GM12878 (cell line): ENCODE measurements at regions not wholly inside any gene's neighbourhood (a gene's known extent, or its start where the extent isn't known, plus 50 kb on each side); places are given as distances from the start of the nearest gene placed in this dataset.

ENCODE experiments used
- BHLHE40 ChIP-seq, 2 experiments: fragments of 450-650 bp in 1 of 2; IDR thresholded peaks; 2 replicates each; pipeline ENCODE4 v1.6.1; 2011 to 2017; ENCODE audit warnings: low read depth in 2 of 2, borderline replicate concordance in 1 of 2, improper control_type of control experiment in 1 of 2, low read length in 1 of 2, mild to moderate bottlenecking in 1 of 2
- CHD4 ChIP-seq: fragments of 200-600 bp; sonication (generic); IDR thresholded peaks from 2 replicates; pipeline ENCODE4 v1.6.1; 2016; ENCODE audit warnings: mild to moderate bottlenecking
- HDAC2 ChIP-seq: fragments of 200-600 bp; sonication (generic); IDR thresholded peaks from 2 replicates; pipeline ENCODE4 v1.6.1; 2017
- LARP7 ChIP-seq: fragments of 450-650 bp; IDR thresholded peaks from 2 replicates; pipeline ENCODE4 v1.6.1; 2017; ENCODE audit warnings: mild to moderate bottlenecking
- NR2C1 ChIP-seq: fragments of 450-650 bp; IDR thresholded peaks from 2 replicates; pipeline ENCODE4 v1.6.1; 2017; ENCODE audit warnings: antibody characterized with exemption, mild to moderate bottlenecking, moderate library complexity
- POLR2AphosphoS5 ChIP-seq: IDR thresholded peaks from 2 replicates; pipeline ENCODE4 v1.6.1; 2011; ENCODE audit warnings: mild to moderate bottlenecking, low read length, inconsistent platforms
- REST ChIP-seq: IDR thresholded peaks from 2 replicates; pipeline ENCODE4 v1.6.1; 2012; ENCODE audit warnings: mild to moderate bottlenecking, low read depth, low read length
- SRF ChIP-seq, 2 experiments: IDR thresholded peaks; 2 replicates each; pipeline ENCODE4 v1.6.1; 2011; ENCODE audit warnings: low read depth in 2 of 2, low read length in 2 of 2, mild to moderate bottlenecking in 1 of 2, moderate library complexity in 1 of 2
- STAT3 ChIP-seq: IDR thresholded peaks from 2 replicates; pipeline ENCODE4 v1.6.1; 2011; ENCODE audit warnings: low read depth, low read length, improper control_type of control experiment
- USF1 ChIP-seq: IDR thresholded peaks from 2 replicates; pipeline ENCODE4 v1.6.1; 2011; ENCODE audit warnings: borderline replicate concordance, low read depth, mild to moderate bottlenecking, moderate library complexity, mixed read lengths, low read length; ENCODE audit not compliant: insufficient read depth; ENCODE audit errors: extremely low read length
- ZNF274 ChIP-seq: IDR thresholded peaks from one replicate; pipeline ENCODE4 v1.8.0; 2011; ENCODE audit not compliant: insufficient read length, insufficient read depth
- TF ChIP-seq, protein P1 (sequence below): IDR thresholded peaks from 2 replicates; pipeline ENCODE4 v1.6.1; 2011; ENCODE audit warnings: low read depth, mild to moderate bottlenecking, low read length, moderate library complexity, borderline replicate concordance; ENCODE audit errors: extremely low read depth
- TF ChIP-seq, protein P2 (sequence below), 3 experiments: IDR thresholded peaks in 2 of 3; conservative IDR thresholded peaks in 1 of 3; 2 replicates each; pipeline ENCODE4 v1.5.1; 2011; ENCODE audit warnings: low read depth in 3 of 3, low read length in 3 of 3, mild to moderate bottlenecking in 3 of 3, control low read depth in 2 of 3, moderate library complexity in 2 of 3, inconsistent platforms in 1 of 3, mixed read lengths in 1 of 3; ENCODE audit not compliant: control insufficient read depth in 2 of 3, insufficient read depth in 1 of 3; ENCODE audit errors: extremely low read depth in 1 of 3

DNA sequence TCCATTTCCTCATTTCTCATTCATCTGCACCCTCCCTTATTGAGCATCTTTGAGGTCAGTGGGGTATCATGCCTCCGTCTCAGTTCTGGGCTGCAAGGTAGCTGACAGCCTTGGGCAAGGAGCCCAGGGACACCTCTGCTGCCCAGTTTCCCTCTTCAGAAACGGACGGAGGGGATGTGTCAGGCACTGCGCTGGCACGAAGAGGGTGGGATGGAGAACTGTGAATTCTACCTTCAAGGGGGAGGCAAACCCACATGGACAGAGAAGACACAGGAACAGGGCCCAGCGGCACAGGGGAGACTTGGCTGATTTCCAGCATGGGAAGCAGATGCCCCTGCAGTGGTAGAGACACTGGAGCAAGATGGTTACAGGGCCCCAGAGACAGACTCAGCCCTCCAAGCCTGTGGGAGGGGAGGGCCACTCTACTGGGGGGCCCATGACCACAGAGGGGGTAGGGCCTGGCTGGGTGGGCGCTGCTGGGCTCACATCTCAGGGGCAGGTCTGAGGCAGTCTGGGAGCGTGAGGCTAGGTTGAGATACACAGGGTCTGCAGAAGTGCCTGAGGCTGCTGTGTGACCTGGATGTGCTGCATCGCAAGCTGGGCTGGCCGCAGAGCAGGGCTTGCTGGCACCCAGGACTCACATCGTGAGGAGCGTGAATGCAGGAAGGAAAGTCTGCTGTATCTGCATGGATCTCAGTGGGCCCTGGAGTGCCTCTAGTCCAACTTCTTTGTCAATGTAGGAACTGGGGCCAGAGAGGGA is 92.3 kb downstream of the HS1BP3 start:
- no peak for TF ChIP-seq POLR2AphosphoS5
- TF ChIP-seq CHD4 = no peak
- TF ChIP-seq NR2C1 = no peak
- no peak for TF ChIP-seq LARP7
- TF ChIP-seq SRF (IDR thresholded peaks at IDR 0.05; ENCODE audit: low read depth in 2 of 2, low read length in 2 of 2) = no peak
- no peak for TF ChIP-seq STAT3
- TF ChIP-seq HDAC2 = no peak
- no peak for TF ChIP-seq USF1
- no peak for TF ChIP-seq BHLHE40 (IDR thresholded peaks at IDR 0.05; ENCODE audit: borderline replicate concordance in 1 of 2, low read depth in 2 of 2, low read length in 1 of 2)
- TF ChIP-seq, protein P1, sequence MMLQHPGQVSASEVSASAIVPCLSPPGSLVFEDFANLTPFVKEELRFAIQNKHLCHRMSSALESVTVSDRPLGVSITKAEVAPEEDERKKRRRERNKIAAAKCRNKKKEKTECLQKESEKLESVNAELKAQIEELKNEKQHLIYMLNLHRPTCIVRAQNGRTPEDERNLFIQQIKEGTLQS = no peak
- no peak for TF ChIP-seq REST
- TF ChIP-seq ZNF274 = no peak
- TF ChIP-seq, protein P2, sequence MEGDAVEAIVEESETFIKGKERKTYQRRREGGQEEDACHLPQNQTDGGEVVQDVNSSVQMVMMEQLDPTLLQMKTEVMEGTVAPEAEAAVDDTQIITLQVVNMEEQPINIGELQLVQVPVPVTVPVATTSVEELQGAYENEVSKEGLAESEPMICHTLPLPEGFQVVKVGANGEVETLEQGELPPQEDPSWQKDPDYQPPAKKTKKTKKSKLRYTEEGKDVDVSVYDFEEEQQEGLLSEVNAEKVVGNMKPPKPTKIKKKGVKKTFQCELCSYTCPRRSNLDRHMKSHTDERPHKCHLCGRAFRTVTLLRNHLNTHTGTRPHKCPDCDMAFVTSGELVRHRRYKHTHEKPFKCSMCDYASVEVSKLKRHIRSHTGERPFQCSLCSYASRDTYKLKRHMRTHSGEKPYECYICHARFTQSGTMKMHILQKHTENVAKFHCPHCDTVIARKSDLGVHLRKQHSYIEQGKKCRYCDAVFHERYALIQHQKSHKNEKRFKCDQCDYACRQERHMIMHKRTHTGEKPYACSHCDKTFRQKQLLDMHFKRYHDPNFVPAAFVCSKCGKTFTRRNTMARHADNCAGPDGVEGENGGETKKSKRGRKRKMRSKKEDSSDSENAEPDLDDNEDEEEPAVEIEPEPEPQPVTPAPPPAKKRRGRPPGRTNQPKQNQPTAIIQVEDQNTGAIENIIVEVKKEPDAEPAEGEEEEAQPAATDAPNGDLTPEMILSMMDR (IDR thresholded peaks at IDR 0.05 in 2 of 3, conservative IDR thresholded peaks at IDR 0.05 in 1 of 3; ENCODE audit: control insufficient read depth in 2 of 3, extremely low read depth in 1 of 3, insufficient read depth in 1 of 3, low read depth in 3 of 3, low read length in 3 of 3) = no peak
